OCI-LY7 (cell line): ENCODE measurements at regions not wholly inside any gene's neighbourhood (a gene's known extent, or its start where the extent isn't known, plus 50 kb on each side); places are given as distances from the start of the nearest gene placed in this dataset.

Experiments used
- EZH2phosphoT487 ChIP-seq: fragments of 200-600 bp; sonication (generic); IDR thresholded peaks from 2 replicates; pipeline ENCODE4 v1.6.1; 2018; ENCODE audit warnings: low read depth, borderline replicate concordance, mild to moderate bottlenecking, mixed run types, antibody characterized with exemption, low read length, moderate library complexity, mixed read lengths
- TF ChIP-seq, protein P1 (sequence below): fragments of 200-600 bp; sonication (generic); conservative IDR thresholded peaks from 2 replicates; pipeline ENCODE4 v1.5.1; 2014; ENCODE audit warnings: mild to moderate bottlenecking, antibody characterized with exemption, low read length, moderate library complexity, mixed read lengths

DNA sequence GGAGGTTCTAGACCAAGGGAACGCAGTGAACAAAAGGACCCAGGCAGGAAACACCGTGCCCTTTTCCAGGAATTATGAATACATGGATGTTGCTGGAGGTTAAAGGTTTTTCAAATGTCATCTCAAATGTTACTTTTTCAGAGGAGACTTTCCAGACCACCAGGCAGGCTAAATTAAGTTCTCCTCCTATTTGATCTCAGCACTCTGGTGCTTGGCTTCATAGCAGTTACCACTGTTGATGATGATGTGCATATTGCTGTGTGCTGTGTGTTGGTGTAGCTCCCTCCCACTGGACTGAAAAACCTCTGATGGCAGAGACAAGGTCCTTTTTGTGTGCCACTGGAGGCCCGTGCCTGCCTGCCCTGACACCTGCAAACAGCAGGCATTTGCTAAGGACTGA, 137.3 kb upstream of the PTPRM start:
- TF ChIP-seq, protein P1, sequence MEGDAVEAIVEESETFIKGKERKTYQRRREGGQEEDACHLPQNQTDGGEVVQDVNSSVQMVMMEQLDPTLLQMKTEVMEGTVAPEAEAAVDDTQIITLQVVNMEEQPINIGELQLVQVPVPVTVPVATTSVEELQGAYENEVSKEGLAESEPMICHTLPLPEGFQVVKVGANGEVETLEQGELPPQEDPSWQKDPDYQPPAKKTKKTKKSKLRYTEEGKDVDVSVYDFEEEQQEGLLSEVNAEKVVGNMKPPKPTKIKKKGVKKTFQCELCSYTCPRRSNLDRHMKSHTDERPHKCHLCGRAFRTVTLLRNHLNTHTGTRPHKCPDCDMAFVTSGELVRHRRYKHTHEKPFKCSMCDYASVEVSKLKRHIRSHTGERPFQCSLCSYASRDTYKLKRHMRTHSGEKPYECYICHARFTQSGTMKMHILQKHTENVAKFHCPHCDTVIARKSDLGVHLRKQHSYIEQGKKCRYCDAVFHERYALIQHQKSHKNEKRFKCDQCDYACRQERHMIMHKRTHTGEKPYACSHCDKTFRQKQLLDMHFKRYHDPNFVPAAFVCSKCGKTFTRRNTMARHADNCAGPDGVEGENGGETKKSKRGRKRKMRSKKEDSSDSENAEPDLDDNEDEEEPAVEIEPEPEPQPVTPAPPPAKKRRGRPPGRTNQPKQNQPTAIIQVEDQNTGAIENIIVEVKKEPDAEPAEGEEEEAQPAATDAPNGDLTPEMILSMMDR, result no peak
- TF ChIP-seq EZH2phosphoT487, result no peak
